Neutrophil (primary cell): ENCODE measurements at regions not wholly inside any gene's neighbourhood (a gene's known extent, or its start where the extent isn't known, plus 50 kb on each side); places are given as distances from the start of the nearest gene placed in this dataset.

ENCODE experiments used
- H3K27ac ChIP-seq: fragments of 200-600 bp; sonication (generic); 2 replicates; pipeline ENCODE4 v1.5.1; 2016; ENCODE audit warnings: mild to moderate bottlenecking, moderate library complexity
- H3K27me3 ChIP-seq: fragments of 200-600 bp; sonication (generic); 2 replicates; pipeline ENCODE4 v1.6.0; 2016; ENCODE audit warnings: mild to moderate bottlenecking
- H3K36me3 ChIP-seq: fragments of 200-600 bp; sonication (generic); 2 replicates; pipeline ENCODE4 v1.5.1; 2017
- H3K4me1 ChIP-seq, 2 experiments: fragments of 200-600 bp in 1 of 2; sonication (generic) in 1 of 2; 1 replicate in 1 of 2; 2 replicates in 1 of 2; pipeline versions ENCODE4 v1.5.1 to v1.6.1; 2013 to 2016; ENCODE audit warnings: low read depth in 1 of 2, low read length in 1 of 2, mild to moderate bottlenecking in 1 of 2, moderate library complexity in 1 of 2; ENCODE audit not compliant: control insufficient read depth in 1 of 2, insufficient read depth in 1 of 2
- H3K4me3 ChIP-seq, 2 experiments: fragments of 200-600 bp in 1 of 2; sonication (generic) in 1 of 2; 1 replicate in 1 of 2; 2 replicates in 1 of 2; pipeline ENCODE4 v1.5.1; 2013 to 2016; ENCODE audit warnings: low read depth in 1 of 2, low read length in 1 of 2, mild to moderate bottlenecking in 1 of 2, moderate library complexity in 1 of 2
- H3K9me3 ChIP-seq: fragments of 200-600 bp; sonication (generic); 2 replicates; pipeline ENCODE4 v1.5.1; 2016
- TF ChIP-seq, protein P1 (sequence below): fragments of 200-600 bp; sonication (generic); IDR thresholded peaks from 2 replicates; pipeline ENCODE4 v1.5.1; 2016; ENCODE audit warnings: antibody characterized with exemption

DNA sequence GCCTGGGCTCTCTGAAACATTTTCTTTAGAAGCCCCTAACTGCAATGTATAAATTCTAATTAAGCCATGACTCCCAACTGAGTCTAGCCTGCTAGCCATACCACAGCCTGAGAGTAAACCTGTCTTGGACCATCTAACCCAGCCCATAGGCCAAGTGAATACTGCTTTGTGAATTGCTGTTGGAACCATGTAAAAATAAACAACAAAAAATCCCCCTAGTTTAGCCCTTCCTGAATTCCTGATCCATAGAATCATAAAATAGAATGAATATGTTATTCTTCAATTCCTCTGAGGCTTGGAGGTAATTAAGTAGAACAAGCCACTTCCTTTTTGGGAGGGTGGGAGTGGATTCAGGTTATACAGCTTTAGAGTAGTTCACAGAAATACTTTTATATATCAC lies 1496.4 kb downstream of the MRPL39 start:
- Histone ChIP-seq H3K27ac (no peak overlapping the region), H3K27me3 (no peaks in the 10 kb centered on the region), H3K9me3 (no peaks in the 10 kb centered on the region), H3K4me1 (no peaks in the 10 kb centered on the region), H3K36me3 (no peaks in the 10 kb centered on the region), H3K4me3 (no peak overlapping the region)
- TF ChIP-seq, protein P1, sequence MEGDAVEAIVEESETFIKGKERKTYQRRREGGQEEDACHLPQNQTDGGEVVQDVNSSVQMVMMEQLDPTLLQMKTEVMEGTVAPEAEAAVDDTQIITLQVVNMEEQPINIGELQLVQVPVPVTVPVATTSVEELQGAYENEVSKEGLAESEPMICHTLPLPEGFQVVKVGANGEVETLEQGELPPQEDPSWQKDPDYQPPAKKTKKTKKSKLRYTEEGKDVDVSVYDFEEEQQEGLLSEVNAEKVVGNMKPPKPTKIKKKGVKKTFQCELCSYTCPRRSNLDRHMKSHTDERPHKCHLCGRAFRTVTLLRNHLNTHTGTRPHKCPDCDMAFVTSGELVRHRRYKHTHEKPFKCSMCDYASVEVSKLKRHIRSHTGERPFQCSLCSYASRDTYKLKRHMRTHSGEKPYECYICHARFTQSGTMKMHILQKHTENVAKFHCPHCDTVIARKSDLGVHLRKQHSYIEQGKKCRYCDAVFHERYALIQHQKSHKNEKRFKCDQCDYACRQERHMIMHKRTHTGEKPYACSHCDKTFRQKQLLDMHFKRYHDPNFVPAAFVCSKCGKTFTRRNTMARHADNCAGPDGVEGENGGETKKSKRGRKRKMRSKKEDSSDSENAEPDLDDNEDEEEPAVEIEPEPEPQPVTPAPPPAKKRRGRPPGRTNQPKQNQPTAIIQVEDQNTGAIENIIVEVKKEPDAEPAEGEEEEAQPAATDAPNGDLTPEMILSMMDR: no peak

DNA sequence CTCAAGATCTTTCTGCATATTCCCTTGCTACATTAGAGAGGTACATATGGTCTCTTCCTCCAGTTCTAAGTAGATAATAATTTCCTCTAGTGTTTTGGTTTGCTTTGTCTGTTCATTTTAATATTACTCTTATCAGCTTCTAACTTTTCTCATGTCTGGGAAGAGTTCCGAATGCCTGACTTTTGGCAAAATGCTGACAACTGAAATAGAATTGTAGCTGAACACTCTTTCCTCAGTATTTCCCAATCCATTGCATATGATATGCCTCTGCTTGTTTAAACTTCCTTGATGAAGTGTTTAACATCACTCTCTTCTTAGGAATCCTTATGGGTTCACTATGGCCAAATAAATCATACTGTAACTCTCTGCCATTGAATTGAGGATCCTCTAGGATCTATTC lies 1510.1 kb downstream of the MRPL39 start:
- Histone ChIP-seq H3K4me1 (no peaks in the 10 kb centered on the region), H3K4me3 (no peak overlapping the region), H3K9me3 (no peaks in the 10 kb centered on the region), H3K27ac (no peak overlapping the region), H3K27me3 (no peaks in the 10 kb centered on the region), H3K36me3 (no peaks in the 10 kb centered on the region)
- TF ChIP-seq, protein P1: no peak

DNA sequence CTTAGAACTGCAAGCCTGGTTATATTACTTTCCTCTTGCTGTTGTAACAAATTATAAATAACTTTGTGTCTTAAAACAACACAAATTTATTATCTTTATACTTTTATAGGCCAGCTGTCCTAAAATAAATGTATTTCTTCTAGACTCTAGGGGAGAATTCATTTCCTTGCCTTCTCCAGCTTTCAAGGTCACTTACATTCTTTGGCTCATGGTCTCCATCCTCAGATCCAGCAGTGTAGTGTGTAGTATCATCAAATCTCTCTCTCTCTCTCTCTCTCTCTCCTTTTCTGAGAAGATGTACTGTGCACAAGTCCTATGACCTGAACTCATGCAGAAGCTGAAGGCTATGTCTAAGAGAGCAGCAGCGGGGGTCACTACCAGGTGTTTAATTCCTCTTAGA lies 1510.6 kb downstream of the MRPL39 start:
- TF ChIP-seq, protein P1: no peak
- no peaks in the 10 kb centered on the region for H3K27me3 ChIP-seq
- no peaks in the 10 kb centered on the region for H3K4me1 ChIP-seq
- H3K4me3 ChIP-seq: no peak overlapping the region
- H3K9me3 ChIP-seq: no peaks in the 10 kb centered on the region
- no peaks in the 10 kb centered on the region for H3K36me3 ChIP-seq
- H3K27ac ChIP-seq: no peak overlapping the region

DNA sequence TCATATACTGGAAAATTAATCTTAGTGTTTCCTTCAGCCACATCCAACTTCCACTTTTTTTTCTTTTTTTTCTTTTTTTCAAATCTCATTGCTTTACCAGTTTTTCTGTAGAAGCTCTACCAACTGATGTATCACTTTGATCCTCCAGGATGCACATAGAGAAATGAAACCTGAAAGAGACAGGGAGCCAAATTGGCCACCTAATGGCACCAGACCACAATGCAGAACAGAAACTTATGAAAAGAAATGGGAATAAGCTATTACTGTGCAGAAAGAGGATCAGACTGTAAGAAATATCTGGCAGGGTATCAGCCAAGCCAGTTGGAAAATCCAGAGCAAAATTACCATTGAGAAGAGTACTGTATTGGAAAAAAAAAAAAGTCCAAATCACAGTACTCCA lies 1514.2 kb downstream of the MRPL39 start:
- Histone ChIP-seq H3K27me3 (no peaks in the 10 kb centered on the region), H3K27ac (no peak overlapping the region), H3K36me3 (no peaks in the 10 kb centered on the region), H3K4me1 (no peaks in the 10 kb centered on the region), H3K4me3 (no peak overlapping the region), H3K9me3 (no peaks in the 10 kb centered on the region)
- TF ChIP-seq, protein P1: no peak

- H3K27ac ChIP-seq: no peak overlapping the region
- TF ChIP-seq, protein P1: no peak
- no peaks in the 10 kb centered on the region for H3K9me3 ChIP-seq
- no peaks in the 10 kb centered on the region for H3K36me3 ChIP-seq
- H3K4me1 ChIP-seq: no peaks in the 10 kb centered on the region
- H3K4me3 ChIP-seq: no peak overlapping the region
- no peaks in the 10 kb centered on the region for H3K27me3 ChIP-seq
These were observed 1531.1 kb downstream of the MRPL39 start for GRCh38 chr21:24076179-24076578.

DNA sequence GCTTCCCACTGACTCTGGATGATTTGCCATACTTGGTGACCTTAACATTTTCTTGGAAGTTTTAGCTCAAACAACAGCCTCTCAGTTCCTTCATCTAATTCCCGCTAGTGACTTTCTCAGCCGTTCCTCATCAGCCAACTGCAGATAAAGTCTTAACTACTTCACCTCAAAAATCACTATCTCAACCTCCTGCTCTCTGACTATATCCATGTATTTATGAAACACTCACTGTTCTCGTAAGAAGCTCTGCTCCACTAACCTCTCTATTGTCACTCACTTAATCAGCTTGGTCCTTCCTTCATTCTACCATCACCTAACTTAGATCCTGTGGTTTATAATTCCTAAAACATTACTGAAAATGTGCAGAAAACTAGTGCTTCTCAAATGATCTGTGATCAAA lies 1551.6 kb downstream of the MRPL39 start:
- Histone ChIP-seq H3K4me1 (no peaks in the 10 kb centered on the region), H3K27me3 (no peaks in the 10 kb centered on the region), H3K36me3 (no peaks in the 10 kb centered on the region), H3K4me3 (no peak overlapping the region), H3K27ac (no peak overlapping the region), H3K9me3 (no peaks in the 10 kb centered on the region)
- TF ChIP-seq, protein P1: no peak
